ENCODE measurements at regions not wholly inside any gene's neighbourhood (a gene's known extent, or its start where the extent isn't known, plus 50 kb on each side); places are given as distances from the start of the nearest gene placed in this dataset.

GRCh38 chr10:78688230-78688900 is 380.4 kb upstream of the ZMIZ1 start:
- no peak for DNase-seq (ENCODE audit: low read depth in 2 of 2)

- no peak for DNase-seq (ENCODE audit: low read depth in 2 of 2)
These were observed 379.7 kb upstream of the ZMIZ1 start for GRCh38 chr10:78688901-78689583.

- no peak for DNase-seq (ENCODE audit: low read depth in 2 of 2)
These were observed 379.2 kb upstream of the ZMIZ1 start for GRCh38 chr10:78689584-78689935.

- no peak for DNase-seq (ENCODE audit: low read depth in 2 of 2)
These were observed 378.2 kb upstream of the ZMIZ1 start for GRCh38 chr10:78690354-78691111.

GRCh38 chr10:78691301-78692030 is 377.3 kb upstream of the ZMIZ1 start:
- no peak for DNase-seq (ENCODE audit: low read depth in 2 of 2)

GRCh38 chr10:78692071-78692470 is 376.7 kb upstream of the ZMIZ1 start:
- no peak for DNase-seq (ENCODE audit: low read depth in 2 of 2)

DNA sequence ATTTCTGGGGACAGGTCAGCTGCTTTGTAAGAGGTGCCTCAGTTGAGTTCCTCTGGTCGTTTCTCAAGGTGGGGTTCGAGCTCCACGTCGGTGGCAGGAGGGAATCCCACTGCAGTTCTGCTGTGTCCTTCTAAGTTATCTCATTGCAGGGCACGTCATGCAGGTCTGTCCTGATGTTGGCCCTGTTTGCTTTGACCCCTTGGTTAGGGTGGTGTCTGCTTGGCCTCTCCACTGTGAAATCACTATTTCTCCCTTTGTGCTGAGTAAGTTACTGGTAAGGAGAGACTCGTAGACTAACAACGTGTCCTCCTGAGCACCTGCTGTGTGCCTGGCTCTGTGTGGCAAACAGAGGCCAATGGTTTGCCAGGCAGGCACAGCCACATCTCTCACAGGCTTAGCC is 372.9 kb upstream of the ZMIZ1 start:
- DNase-seq (ENCODE audit: low read depth in 2 of 2), result no peak

DNA sequence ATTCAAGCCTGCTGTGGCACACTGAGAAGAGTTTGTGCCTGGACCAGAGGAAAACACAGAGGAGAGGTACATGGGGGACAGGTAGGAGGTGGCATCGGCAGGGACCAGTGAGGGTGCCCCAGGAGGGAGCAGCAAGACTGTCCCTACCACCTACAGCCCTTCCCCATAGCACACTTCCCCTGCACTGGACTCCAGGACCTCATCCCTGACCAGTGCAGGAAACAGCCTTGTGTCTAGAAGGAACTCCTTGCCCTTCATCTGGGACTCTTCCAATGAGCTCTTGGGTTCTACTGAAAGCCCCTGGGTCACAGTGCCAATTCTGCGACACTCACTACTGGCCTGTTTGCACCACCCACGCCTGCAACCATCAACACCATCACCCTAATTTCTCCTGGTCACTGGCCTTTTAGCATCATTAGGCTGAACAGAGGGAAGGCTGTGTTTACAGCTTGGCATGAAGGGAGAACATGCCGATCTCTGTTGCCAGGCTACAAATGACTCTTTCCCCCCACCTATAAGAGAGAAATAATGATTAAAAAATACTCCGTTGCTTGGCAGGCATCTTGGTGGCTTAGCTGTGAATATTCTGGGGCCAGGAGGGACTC is 371.9 kb upstream of the ZMIZ1 start:
- DNase-seq (ENCODE audit: low read depth in 2 of 2), result no peak

DNA sequence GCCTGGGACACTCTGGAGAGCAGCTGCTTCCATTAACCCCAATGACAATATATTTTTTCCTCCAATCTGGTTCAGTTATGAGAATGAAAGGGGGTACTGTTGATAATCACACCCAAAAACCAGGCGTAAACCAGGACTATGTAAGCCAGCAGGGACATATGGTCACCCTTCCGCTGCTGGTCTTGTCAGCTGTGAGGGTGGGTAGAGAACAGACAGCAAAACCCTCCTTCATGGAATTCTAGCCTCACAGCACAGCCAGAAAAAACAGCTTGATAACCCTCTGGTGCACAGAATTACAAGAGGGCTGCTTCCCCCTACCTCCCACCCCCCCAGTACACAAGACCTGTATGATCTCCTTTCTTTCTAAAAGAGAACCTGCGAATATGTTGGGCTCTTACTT is 368.8 kb upstream of the ZMIZ1 start:
- DNase-seq (ENCODE audit: low read depth in 2 of 2), result no peak

- DNase-seq (ENCODE audit: low read depth in 2 of 2), result no peak
These were observed 368.4 kb upstream of the ZMIZ1 start for GRCh38 chr10:78700413-78700812.

GRCh38 chr10:78700816-78701520 is 367.8 kb upstream of the ZMIZ1 start:
- DNase-seq (ENCODE audit: low read depth in 2 of 2), result no peak

DNA sequence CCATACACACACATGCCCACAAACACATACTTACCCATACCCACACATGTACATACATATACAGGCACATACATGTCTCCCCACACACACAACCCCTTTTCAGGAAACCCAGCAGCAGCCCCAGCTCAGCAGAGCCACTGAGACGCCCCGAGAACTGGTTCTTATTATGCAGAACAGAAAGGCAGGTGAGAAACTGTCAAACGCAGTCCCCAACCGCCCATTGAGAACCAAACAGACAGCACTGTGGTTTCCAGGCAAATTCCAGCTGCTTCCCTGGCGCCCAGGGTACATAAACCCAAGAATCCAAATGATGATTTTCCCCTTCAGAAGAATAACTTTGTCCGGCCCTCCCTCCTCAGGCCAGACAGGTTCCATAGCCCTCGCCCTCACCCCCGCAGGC is 366.6 kb upstream of the ZMIZ1 start:
- no peak for DNase-seq (ENCODE audit: low read depth in 2 of 2)

GRCh38 chr10:78702876-78703275 is 365.9 kb upstream of the ZMIZ1 start:
- DNase-seq (ENCODE audit: low read depth in 2 of 2), result no peak

GRCh38 chr10:78703593-78703992 is 365.2 kb upstream of the ZMIZ1 start:
- no peak for DNase-seq (ENCODE audit: low read depth in 2 of 2)

DNA sequence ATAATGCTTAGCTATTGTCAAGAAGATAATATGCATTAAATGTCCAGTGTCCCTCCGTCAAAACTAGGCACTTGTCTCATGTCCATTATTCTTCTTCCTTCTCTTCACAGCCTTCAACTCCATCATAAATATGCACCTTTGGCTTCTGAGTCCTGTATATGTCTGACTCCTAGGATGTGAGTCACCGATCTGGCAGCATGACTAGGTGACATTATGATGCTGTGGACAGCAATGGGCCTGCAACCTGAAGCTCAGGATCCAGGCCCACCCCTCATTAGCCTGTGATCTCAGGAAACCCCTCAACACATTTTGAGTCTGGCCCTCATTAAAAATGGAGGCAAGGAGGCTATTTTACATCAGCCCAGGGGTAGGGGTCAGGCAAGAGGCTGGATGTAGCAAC is 362.5 kb upstream of the ZMIZ1 start:
- no peak for DNase-seq (ENCODE audit: low read depth in 2 of 2)

DNA sequence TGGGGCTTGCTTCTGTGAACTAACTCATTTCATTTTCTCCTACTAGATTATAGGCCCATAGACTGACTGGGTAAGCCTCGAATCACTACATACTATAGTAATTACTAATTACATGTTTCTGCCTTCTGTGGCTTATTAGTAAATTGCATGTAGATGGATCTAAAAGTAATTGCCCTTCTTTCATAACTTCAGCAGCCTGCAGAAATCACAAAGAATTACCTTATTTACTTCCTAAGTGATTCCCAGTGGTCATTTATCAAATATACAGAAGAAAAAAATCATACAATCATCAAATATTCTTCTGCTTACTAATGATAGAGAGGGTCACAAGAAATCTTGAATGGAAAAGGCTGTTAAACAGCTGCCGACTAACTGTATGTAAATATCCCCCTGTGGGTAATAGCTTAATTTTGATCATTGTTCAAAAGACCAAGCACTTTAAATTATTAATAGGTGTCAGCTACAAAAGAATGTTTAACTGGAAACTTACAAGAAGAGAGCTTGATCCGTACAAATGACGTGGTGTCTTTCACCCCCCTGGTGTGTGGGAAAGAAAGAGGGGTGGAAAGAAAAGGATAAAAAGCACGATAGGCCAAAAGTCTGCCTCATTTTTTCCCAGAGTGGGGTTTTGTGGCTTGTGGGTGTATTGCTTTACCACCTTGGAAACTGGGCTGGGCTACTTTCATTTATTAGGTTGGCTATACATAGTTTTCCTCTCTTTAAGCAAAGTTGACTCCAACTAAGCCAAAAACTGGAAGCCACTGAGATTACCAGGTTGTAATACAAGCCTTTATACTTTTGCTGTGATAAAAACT is 361.8 kb upstream of the ZMIZ1 start:
- no peak for DNase-seq (ENCODE audit: low read depth in 2 of 2)

GRCh38 chr10:78707745-78708144 is 361.0 kb upstream of the ZMIZ1 start:
- no peak for DNase-seq (ENCODE audit: low read depth in 2 of 2)

DNA sequence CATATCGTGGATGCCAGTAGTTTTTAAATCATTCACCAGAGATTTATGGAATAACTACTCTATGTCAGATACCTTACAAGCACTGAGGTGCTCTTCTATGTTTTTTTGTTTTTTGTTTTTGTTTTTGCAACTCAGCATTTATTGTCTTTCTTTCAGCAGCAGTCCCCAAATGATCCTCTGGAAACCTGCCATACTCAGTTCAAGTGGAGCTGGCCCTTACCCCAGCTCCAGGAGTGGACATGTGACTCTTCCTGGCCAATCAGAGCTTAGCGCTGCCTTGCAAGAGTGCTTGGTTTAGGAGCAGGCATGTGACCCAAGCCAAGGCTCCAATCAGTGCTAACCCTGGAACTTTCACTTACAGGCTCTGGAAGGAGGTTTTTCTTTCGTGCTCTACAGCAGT is 356.6 kb upstream of the ZMIZ1 start:
- no peak for DNase-seq (ENCODE audit: low read depth in 2 of 2)

DNA sequence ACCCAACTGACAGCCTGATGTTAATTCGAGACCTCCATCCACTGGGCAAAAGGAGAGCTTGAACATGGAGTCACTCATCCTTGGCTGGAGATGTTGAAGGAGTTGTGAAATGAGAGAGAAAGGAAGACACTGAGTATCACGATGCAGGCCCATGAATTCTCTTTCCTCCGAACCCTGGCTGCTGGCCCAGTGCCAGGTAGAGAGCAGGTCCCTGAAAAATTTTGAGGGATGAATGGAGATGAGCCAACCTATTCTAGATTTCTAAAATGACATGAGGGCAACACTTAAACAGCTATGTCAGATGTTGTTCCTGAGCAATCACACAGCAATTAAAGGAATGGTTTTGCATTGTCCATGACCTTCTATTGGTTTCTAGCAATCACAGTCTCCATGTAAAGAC is 355.1 kb upstream of the ZMIZ1 start:
- DNase-seq (ENCODE audit: low read depth in 2 of 2), result no peak

DNA sequence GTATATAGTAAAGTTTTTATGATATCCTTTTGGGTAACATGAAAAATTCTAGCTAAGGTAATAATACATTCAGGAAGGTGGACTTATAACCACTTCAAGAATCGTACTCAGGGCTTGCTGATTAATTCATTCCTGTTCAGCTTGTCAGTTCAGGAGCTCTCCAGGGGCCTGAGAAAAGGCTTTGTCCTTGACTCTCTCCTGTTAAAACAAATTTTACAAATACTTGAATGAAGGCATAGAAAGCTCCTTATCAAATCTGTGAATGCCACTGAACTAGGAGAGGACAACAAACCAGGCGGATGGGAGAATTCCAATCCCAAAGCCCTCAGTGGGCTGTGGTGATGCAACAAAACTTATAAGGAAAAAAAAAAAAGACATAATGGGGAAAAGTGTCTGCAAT is 354.5 kb upstream of the ZMIZ1 start:
- no peak for DNase-seq (ENCODE audit: low read depth in 2 of 2)

- no peak for DNase-seq (ENCODE audit: low read depth in 2 of 2)
These were observed 353.3 kb upstream of the ZMIZ1 start for GRCh38 chr10:78715435-78715834.

All from stimulated activated CD4-positive, alpha-beta T cell treated with anti-CD3 and anti-CD28 coated beads, Interleukin-4, amount 100 ng/mL, for 48 hours (primary cell).